Tibial nerve (tissue), 4 donors: ENCODE measurements at regions not wholly inside any gene's neighbourhood (a gene's known extent, or its start where the extent isn't known, plus 50 kb on each side); places are given as distances from the start of the nearest gene placed in this dataset.

Experiments
- CTCF ChIP-seq, 5 experiments: fragments of 200-600 bp in 3 of 5; fragments of 450-650 bp in 2 of 5; sonication (generic) in 3 of 5; IDR thresholded peaks; one replicate each; pipeline ENCODE4 v1.5.1; 2016 to 2019; ENCODE audit warnings: antibody characterized with exemption in 5 of 5, mild to moderate bottlenecking in 3 of 5, moderate library complexity in 2 of 5
- EP300 ChIP-seq, 2 donors: sonication (generic); formaldehyde crosslinking; IDR thresholded peaks; one replicate each; pipeline ENCODE4 v1.6.1; 2017; ENCODE audit warnings: antibody characterized with exemption in 2 of 2, mild to moderate bottlenecking in 1 of 2
- POLR2A ChIP-seq, 2 donors: fragments of 450-650 bp; IDR thresholded peaks; one replicate each; pipeline ENCODE4 v1.6.1; 2017; ENCODE audit warnings: antibody characterized with exemption in 2 of 2, mild to moderate bottlenecking in 2 of 2, moderate library complexity in 2 of 2

- no peak for TF ChIP-seq CTCF (IDR thresholded peaks at IDR 0.05)
- no peak for TF ChIP-seq EP300 (IDR thresholded peaks at IDR 0.05)
- no peak for TF ChIP-seq POLR2A (IDR thresholded peaks at IDR 0.05)
Observed at GRCh38 chr17:26807024-26807423, 486.9 kb upstream of the WSB1 start.
